GM19324 (cell line): ENCODE measurements at regions not wholly inside any gene's neighbourhood (a gene's known extent, or its start where the extent isn't known, plus 50 kb on each side); places are given as distances from the start of the nearest gene placed in this dataset.

Experiments used
- ATAC-seq: cut with Tn5 transposase; IDR thresholded peaks from one replicate; pipeline ENCODE4 v1.9.1; 2021; ENCODE audit warnings: mild to moderate bottlenecking, moderate library complexity; ENCODE audit not compliant: unreplicated experiment, low FRiP score

DNA sequence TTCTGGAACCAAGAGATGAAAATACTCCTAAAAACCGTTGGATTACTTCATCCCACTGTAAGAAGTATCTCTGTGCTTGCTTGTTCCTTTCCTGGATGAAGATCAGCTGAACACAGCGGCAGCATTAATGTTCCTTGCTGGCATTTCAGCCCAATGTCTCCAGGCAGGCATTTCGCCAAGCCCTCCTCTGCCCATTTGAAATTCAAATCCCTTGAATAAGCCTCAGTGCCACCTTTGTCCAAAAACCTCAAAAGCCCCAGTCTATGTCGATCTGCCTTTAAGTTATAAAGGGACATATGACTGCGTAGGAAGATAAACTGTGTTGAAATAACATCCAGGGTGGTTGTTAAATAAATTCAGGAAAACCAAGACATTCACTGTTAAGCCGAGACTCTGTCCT is 156.8 kb upstream of the PDZRN3 start:
- ATAC-seq, result no peak

GRCh38 chr3:73774645-73775044 is 149.9 kb upstream of the PDZRN3 start:
- no peak for ATAC-seq

DNA sequence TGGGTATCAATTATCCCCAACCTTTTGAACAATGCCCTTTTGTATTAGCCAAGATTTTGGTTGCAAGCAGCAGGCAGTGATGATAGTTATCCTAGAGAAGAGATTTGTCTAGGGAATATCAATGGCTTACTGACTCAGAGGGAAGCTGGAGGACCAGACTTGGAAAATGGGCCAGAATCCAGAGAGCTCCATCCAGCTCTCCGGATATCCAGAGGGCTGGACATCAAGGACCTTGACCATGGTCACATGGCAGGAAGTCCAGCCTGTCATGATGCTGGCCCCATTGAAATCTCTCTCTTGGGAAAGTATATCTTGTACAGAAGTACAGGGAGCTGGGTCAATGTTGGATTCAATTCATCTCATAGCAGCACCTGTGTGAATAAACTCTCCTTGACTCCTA is 148.5 kb upstream of the PDZRN3 start:
- no peak for ATAC-seq

- ATAC-seq, result no peak
Measured at GRCh38 chr3:73772076-73772886, 147.5 kb upstream of the PDZRN3 start.

DNA sequence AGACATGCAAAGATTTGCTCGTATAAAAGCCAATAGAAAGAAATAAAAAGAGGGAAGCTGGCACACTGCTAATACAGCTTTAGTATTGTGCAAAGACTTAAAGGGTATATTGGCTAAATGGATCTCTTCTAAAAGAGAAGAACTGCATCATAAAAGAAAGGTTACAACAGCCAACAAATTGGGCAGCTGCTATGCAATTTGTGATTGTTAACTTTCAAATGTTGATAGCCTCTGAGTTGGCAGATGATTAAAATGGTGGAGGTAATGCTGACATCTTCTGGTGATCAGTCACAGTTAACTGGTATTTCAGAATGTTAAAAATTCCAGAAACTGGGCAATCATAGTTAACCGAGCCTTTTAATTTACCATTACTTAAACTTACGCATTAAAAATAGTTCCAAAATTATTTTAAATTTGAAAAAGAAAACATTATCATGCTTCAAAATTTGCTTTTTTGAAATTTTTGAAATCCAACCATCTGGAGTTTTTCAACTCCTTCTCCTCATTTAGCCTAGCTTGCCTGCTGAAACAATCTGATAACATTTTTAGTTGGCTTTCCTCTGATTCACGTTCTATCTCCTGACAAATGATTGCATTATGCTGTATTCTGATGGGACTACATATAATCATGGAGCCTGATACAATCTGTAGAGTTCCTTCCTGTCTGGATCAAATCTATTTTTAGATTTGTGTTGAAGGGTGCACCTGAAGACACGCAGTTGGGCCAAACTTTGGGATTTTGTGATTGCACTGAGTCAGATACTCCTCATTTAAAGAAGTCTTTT is 144.0 kb upstream of the PDZRN3 start:
- ATAC-seq, result no peak

GRCh38 chr3:73766599-73767381 is 142.0 kb upstream of the PDZRN3 start:
- no peak for ATAC-seq

DNA sequence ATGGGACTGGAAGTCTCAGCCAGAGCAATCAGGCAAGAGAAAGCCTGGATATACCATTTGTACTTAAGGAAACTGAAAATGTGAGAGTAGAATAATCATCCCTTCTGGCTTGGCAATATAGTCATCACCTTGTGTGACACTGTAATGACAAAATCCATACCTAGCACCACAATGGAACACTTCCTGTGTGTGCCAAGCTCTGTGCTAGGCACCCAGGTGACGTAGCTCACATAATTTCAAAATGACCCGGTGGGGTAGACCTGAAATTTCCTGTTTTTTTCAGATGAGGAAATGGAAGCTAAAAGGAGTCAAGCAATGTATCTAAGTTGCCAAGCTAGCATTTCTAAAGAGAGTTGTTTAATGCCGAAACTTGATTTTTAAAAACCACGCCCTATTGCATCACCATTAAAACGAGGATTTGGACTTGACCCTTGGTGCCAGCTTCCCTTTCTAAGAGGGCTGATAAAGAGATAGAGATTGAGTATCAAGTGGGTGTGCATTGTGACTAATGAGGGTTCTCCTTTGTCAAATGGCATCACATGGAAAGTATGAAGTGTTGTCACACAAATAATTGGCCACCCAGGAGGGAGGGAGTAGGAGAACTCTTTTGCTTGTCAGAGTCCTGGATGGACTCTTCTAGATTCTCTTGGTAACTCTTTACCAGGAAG is 141.3 kb upstream of the PDZRN3 start:
- ATAC-seq, result no peak

GRCh38 chr3:73762855-73763254 is 138.1 kb upstream of the PDZRN3 start:
- ATAC-seq, result no peak

DNA sequence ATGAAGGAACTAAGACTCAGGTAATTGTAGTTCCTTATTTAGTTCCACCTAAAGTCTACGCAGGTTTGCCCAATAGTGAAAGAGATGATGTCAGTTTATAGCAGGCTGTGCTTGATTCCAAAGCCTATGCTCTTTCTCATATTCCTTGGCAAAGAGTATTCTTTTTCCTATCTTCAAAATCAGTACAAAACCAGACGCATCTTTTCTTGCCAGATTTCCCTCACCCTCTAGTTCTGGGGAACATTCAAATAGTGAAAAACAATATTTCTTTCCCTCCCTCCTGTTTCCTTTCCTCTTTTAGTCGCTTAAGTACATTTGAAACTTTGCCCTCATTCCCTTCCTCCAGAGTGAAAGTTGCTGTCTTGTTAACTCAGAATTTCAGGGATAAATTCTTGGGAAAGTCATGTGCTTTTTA is 134.6 kb upstream of the PDZRN3 start:
- no peak for ATAC-seq

DNA sequence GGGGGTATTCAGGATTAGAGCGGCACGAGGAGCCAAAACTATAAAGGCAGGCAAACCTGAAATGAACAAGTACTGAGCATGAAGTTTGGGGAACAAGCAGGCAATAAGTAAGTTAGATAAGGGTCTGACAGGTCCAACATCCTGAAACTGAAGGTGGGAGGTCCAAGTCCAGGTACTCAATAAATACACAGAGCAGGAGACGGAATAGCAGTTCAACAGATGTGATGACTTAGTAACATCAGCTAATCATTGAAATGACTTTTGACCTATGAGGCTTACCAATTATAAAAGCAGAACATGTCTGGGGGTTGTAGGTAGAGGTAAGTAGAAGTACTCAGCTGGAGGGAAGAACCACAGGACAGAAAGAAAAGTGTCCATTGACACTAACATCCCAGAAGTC is 132.8 kb upstream of the PDZRN3 start:
- ATAC-seq, result no peak

DNA sequence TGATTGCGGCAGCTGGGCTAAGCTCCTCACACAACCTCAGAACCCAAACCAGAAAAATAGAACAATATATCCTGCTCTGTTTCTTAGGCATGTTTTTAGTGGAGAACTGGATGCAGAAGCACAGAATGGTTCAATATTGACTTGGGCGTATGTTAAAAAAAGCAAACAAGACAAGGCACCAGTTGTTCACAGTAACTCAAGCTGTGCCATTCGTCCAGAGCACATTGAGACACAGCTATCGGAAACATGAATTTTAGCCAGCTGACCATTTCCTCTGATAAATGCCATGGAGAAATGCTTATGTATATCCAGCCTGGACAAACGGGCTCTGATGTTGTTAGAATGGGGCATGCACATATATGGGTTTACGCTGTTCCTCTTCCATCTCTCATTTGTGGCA is 129.2 kb upstream of the PDZRN3 start:
- ATAC-seq, result no peak

GRCh38 chr3:73752338-73752737 is 127.6 kb upstream of the PDZRN3 start:
- no peak for ATAC-seq

DNA sequence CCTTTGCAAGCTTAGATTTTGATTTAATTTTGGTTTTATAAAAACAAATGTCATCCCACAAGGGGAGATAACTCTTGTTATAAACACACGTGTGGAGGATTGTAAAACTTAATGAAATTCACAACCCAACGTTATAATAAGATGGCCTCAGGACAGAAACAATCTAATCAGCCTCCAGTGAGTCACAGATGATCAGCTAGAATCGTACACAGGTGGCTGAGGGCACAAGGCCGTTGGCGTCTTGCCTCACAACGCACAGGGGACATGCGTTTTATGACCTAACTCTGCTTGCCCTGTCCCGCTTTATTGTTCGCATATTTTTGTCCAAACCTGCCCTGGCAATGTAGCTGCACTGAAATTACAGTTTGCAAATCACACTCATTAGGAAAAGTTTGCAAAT is 121.9 kb upstream of the PDZRN3 start:
- no peak for ATAC-seq

DNA sequence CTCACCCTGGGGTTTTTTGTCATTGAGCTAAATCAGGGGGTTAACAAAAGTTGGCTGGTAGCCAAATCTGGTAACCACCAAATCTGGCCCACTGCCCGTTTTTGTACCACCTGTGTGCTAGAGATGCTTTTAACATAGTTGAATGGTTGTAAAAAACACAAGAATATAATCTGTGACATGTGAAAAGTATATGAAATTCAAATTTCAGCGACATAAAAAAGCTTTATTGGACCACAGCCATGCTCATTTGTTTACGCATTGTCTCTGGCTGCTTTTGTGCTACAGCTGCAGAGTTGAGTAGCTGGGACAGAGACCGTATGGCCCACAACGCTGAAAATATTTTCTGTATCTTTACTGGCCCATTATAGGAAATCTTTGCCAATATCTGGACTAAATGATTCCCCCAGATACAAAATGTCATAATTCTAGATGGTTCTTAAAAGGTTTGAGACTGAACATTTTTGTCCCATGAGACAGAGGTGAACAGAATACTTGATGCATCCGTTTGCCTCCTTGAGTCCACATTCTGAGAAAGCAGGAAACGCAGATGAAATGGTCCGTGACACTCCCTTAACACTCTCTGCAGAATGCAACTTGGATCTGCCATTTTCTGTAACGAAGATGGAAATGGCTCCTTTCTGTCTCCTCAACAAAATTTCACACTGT is 120.9 kb upstream of the PDZRN3 start:
- no peak for ATAC-seq

GRCh38 chr3:73743551-73743950 is 118.8 kb upstream of the PDZRN3 start:
- no peak for ATAC-seq

- no peak for ATAC-seq
Measured at GRCh38 chr3:73739791-73740453, 115.2 kb upstream of the PDZRN3 start.

DNA sequence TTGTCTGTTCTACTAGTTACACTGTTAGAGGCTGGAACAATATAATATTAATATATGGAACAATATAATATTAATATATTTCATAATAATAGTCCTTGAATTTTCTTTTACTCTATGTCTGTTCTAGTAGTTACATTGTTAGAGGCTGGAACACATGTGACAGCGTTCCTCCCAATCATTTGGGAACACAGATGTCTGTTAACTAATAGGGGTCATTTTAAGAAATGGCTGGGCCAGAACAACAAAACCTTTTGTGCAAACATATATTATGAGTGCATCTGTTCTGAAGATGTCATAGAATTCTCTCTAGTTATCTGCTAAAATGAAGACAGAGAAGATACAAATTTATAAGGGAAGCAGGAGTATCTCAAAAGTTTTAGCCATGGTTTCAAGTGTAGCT is 114.0 kb upstream of the PDZRN3 start:
- no peak for ATAC-seq

- ATAC-seq, result no peak
Measured at GRCh38 chr3:73734211-73735089, 109.7 kb upstream of the PDZRN3 start.

DNA sequence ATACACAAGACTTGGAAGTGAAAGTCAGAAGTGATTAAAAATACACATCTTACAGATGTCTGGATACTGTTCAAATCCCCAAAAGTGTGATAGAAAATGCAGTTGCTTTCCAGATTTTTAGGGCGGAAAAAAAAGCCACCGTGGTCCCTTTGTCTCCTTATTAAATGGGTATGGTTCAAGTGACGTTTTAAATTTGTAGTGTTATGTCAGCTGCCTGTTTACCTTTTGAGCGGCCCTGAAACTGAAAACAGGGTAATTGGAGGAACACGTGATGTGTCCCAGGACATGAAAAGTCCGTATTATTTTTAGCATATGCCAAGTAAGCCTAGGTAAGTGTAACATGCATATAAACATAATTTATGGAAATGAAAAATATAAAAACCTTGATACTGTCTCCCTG is 109.0 kb upstream of the PDZRN3 start:
- ATAC-seq, result no peak
